ENCODE measurements at regions not wholly inside any gene's neighbourhood (a gene's known extent, or its start where the extent isn't known, plus 50 kb on each side); places are given as distances from the start of the nearest gene placed in this dataset.

- no peak for TF ChIP-seq CTCF (IDR thresholded peaks at IDR 0.05)
- H3K4me3 ChIP-seq (ENCODE audit: low read length), result no peak overlapping the region
- H3K4me1 Mint-ChIP-seq (ENCODE audit: low read depth), result no peaks in the 10 kb centered on the region
- no peak for ATAC-seq (ENCODE audit: poor library complexity)
- no peaks in the 10 kb centered on the region for H3K36me3 Mint-ChIP-seq (ENCODE audit: low read depth)
- intact Hi-C loops (cut with DNase I, micrococcal nuclease), result no loop called here
- H3K9me3 ChIP-seq (ENCODE audit: control insufficient read depth in 1 of 2, insufficient read depth in 1 of 2, low read length in 2 of 2), result no peaks in the 10 kb centered on the region
- H3K9me3 Mint-ChIP-seq, result no peaks in the 10 kb centered on the region
- H3K4me1 ChIP-seq (ENCODE audit: insufficient read depth, low read length), result no peaks in the 10 kb centered on the region
- H3K36me3 ChIP-seq (ENCODE audit: insufficient read depth, low read length), result no peaks in the 10 kb centered on the region
- H3K27me3 ChIP-seq (ENCODE audit: control insufficient read depth in 1 of 2, insufficient read depth in 2 of 2, low read length in 2 of 2), result peaks cover 6 to 10% of the 10 kb centered on the region in 2 experiments
- H3K27me3 Mint-ChIP-seq, result peaks cover 34% of the 10 kb centered on the region
- H3K27ac ChIP-seq (ENCODE audit: low read depth in 1 of 2, low read length in 2 of 2), result no peak overlapping the region
- ChIA-PET CTCF (no interaction called here), POLR2A (no interaction called here)
- no peak overlapping the region for H3K27ac Mint-ChIP-seq
- no peak overlapping the region for H3K4me3 Mint-ChIP-seq
- DNase-seq, result no peak
These were observed 151.4 kb upstream of the FSTL4 start for GRCh38 chr5:133763744-133764143.

- POLR2A ChIA-PET, result no interaction called here
- no peaks in the 10 kb centered on the region for H3K4me1 ChIP-seq (ENCODE audit: insufficient read depth, low read length)
These were observed 149.3 kb upstream of the FSTL4 start for GRCh38 chr5:133761632-133762031.

GRCh38 chr5:133760532-133760931 lies 148.2 kb upstream of the FSTL4 start:
- POLR2A ChIA-PET, result interaction anchor here (0.6 kb wide), 1 partner anchor 79 kb away, joined by 3 read pairs; no protein-coding TSS in a partner anchor
- no peaks in the 10 kb centered on the region for H3K4me1 Mint-ChIP-seq (ENCODE audit: low read depth)

More at GRCh38 chr5:133761632-133762031, 149.3 kb upstream of the FSTL4 start:
- TF ChIP-seq CTCF (IDR thresholded peaks at IDR 0.05), result no peak
- no peak for ATAC-seq (ENCODE audit: poor library complexity)
- H3K27me3 Mint-ChIP-seq, result peaks cover 21% of the 10 kb centered on the region
- no peaks in the 10 kb centered on the region for H3K4me1 Mint-ChIP-seq (ENCODE audit: low read depth)
- H3K9me3 ChIP-seq (ENCODE audit: control insufficient read depth in 1 of 2, insufficient read depth in 1 of 2, low read length in 2 of 2), result no peaks in the 10 kb centered on the region
- H3K36me3 Mint-ChIP-seq (ENCODE audit: low read depth), result no peaks in the 10 kb centered on the region
- no peak overlapping the region for H3K4me3 ChIP-seq (ENCODE audit: low read length)
- H3K27me3 ChIP-seq (ENCODE audit: control insufficient read depth in 1 of 2, insufficient read depth in 2 of 2, low read length in 2 of 2), result peaks cover 8 to 12% of the 10 kb centered on the region in 2 experiments
- H3K36me3 ChIP-seq (ENCODE audit: insufficient read depth, low read length), result no peaks in the 10 kb centered on the region
- H3K27ac ChIP-seq (ENCODE audit: low read depth in 1 of 2, low read length in 2 of 2), result no peak overlapping the region
- intact Hi-C loops (cut with DNase I, micrococcal nuclease), result no loop called here
- no peaks in the 10 kb centered on the region for H3K9me3 Mint-ChIP-seq
- no peak overlapping the region for H3K27ac Mint-ChIP-seq
- CTCF ChIA-PET, result no interaction called here
- DNase-seq, result no peak
- H3K4me3 Mint-ChIP-seq, result no peak overlapping the region

More at GRCh38 chr5:133760532-133760931, 148.2 kb upstream of the FSTL4 start:
- no peak overlapping the region for H3K4me3 ChIP-seq (ENCODE audit: low read length)
- H3K27ac Mint-ChIP-seq, result no peak overlapping the region
- intact Hi-C loops (cut with DNase I, micrococcal nuclease), result no loop called here
- no peaks in the 10 kb centered on the region for H3K9me3 ChIP-seq (ENCODE audit: control insufficient read depth in 1 of 2, insufficient read depth in 1 of 2, low read length in 2 of 2)
- H3K36me3 ChIP-seq (ENCODE audit: insufficient read depth, low read length), result no peaks in the 10 kb centered on the region
- H3K27me3 Mint-ChIP-seq, result peaks cover 24% of the 10 kb centered on the region
- H3K9me3 Mint-ChIP-seq, result no peaks in the 10 kb centered on the region
- ATAC-seq (ENCODE audit: poor library complexity) (no peak), DNase-seq (no peak)
- CTCF ChIA-PET, result no interaction called here
- H3K27ac ChIP-seq (ENCODE audit: low read depth in 1 of 2, low read length in 2 of 2), result no peak overlapping the region
- peaks cover 9 to 18% of the 10 kb centered on the region in 2 experiments for H3K27me3 ChIP-seq (ENCODE audit: control insufficient read depth in 1 of 2, insufficient read depth in 2 of 2, low read length in 2 of 2)
- no peaks in the 10 kb centered on the region for H3K36me3 Mint-ChIP-seq (ENCODE audit: low read depth)
- TF ChIP-seq CTCF (IDR thresholded peaks at IDR 0.05), result no peak
- no peak overlapping the region for H3K4me3 Mint-ChIP-seq
- no peaks in the 10 kb centered on the region for H3K4me1 ChIP-seq (ENCODE audit: insufficient read depth, low read length)
